Loucy (cell line): ENCODE measurements at regions not wholly inside any gene's neighbourhood (a gene's known extent, or its start where the extent isn't known, plus 50 kb on each side); places are given as distances from the start of the nearest gene placed in this dataset.

Experiments
- H2AFZ ChIP-seq: fragments of 200-600 bp; sonication (generic); 2 replicates; pipeline ENCODE4 v1.6.0; 2016; ENCODE audit warnings: antibody characterized with exemption, mild to moderate bottlenecking, low read length, moderate library complexity
- H3F3A ChIP-seq: fragments of 200-600 bp; 2 replicates; pipeline ENCODE4 v1.6.0; 2016; ENCODE audit warnings: antibody characterized with exemption, low read depth, mild to moderate bottlenecking
- H3K27me3 ChIP-seq: fragments of 200-600 bp; sonication (generic); 2 replicates; pipeline ENCODE4 v1.6.1; 2014; ENCODE audit warnings: low read length, mild to moderate bottlenecking; ENCODE audit not compliant: insufficient read depth, poor library complexity, severe bottlenecking
- H3K36me3 ChIP-seq: fragments of 200-600 bp; sonication (generic); 2 replicates; pipeline ENCODE4 v1.6.1; 2016; ENCODE audit warnings: low read length; ENCODE audit not compliant: insufficient read depth
- H3K4me1 ChIP-seq: fragments of 200-600 bp; sonication (generic); 2 replicates; pipeline ENCODE4 v1.5.1; 2014; ENCODE audit warnings: low read length, mild to moderate bottlenecking; ENCODE audit not compliant: insufficient read depth, poor library complexity, severe bottlenecking
- H3K4me2 ChIP-seq: fragments of 200-600 bp; sonication (generic); 2 replicates; pipeline ENCODE4 v1.6.0; 2014; ENCODE audit warnings: antibody characterized with exemption, low read length, low read depth, mild to moderate bottlenecking; ENCODE audit not compliant: poor library complexity, severe bottlenecking
- H3K4me3 ChIP-seq: fragments of 200-600 bp; sonication (generic); 2 replicates; pipeline ENCODE4 v1.5.1; 2014; ENCODE audit warnings: low read length, mild to moderate bottlenecking, mixed read lengths; ENCODE audit not compliant: poor library complexity, severe bottlenecking
- H3K79me2 ChIP-seq: fragments of 200-600 bp; sonication (generic); 2 replicates; pipeline ENCODE4 v1.6.1; 2014; ENCODE audit warnings: low read length; ENCODE audit not compliant: insufficient read depth
- H3K9ac ChIP-seq: fragments of 200-600 bp; sonication (generic); 2 replicates; pipeline ENCODE4 v1.6.0; 2014; ENCODE audit warnings: mild to moderate bottlenecking, low read depth, low read length, moderate library complexity; ENCODE audit not compliant: poor library complexity, severe bottlenecking
- H3K9me2 ChIP-seq: fragments of 200-600 bp; sonication (generic); replicated peaks from 2 replicates; pipeline ENCODE4 v1.6.1; 2016; ENCODE audit warnings: low read depth, low read length, mixed read lengths
- H3K9me3 ChIP-seq: fragments of 200-600 bp; sonication (generic); 2 replicates; pipeline ENCODE4 v1.6.1; 2014; ENCODE audit warnings: mild to moderate bottlenecking, antibody characterized with exemption, low read length, low read depth; ENCODE audit not compliant: insufficient read depth
- H4K20me1 ChIP-seq: fragments of 200-600 bp; sonication (generic); 2 replicates; pipeline ENCODE4 v1.6.0; 2014; ENCODE audit warnings: antibody characterized with exemption, low read length, mild to moderate bottlenecking; ENCODE audit not compliant: insufficient read depth, poor library complexity, severe bottlenecking
- EZH2phosphoT487 ChIP-seq: fragments of 200-600 bp; IDR thresholded peaks from 2 replicates; pipeline ENCODE4 v1.6.1; 2018; ENCODE audit warnings: antibody characterized with exemption, mild to moderate bottlenecking, moderate library complexity, borderline replicate concordance
- TF ChIP-seq, protein P1 (sequence below): fragments of 200-600 bp; sonication (generic); conservative IDR thresholded peaks from 2 replicates; pipeline ENCODE4 v1.5.1; 2014; ENCODE audit warnings: mild to moderate bottlenecking, antibody characterized with exemption, low read length

- H3K4me1 ChIP-seq, result no peaks in the 10 kb centered on the region
- H3K9ac ChIP-seq, result no peak overlapping the region
Observed at GRCh38 chr5:89034588-89034987, 151.6 kb upstream of the MEF2C start.

DNA sequence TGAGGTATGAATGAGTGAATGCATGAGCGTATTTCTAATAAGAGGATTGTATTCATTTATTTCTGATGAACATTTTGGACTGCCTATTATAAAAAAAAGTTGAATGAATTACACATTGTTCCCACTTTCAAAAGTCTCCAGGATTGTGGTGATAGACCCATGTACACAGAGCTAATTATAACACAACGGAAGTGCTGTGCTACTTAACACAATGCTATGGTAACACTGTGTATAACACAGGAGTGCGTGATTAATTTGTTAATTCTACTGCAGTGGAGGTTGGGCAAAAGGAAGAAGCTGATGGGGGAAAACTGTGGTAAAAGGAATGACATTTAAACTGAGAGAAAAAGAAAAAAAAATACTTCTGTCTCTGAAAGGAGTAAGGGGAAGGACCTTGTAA lies 147.8 kb upstream of the MEF2C start:
- Histone ChIP-seq H3K79me2 (no peaks in the 10 kb centered on the region), H3K4me3 (no peak overlapping the region), H3K4me1 (no peaks in the 10 kb centered on the region), H2AFZ (no peak overlapping the region), H4K20me1 (no peaks in the 10 kb centered on the region), H3K9ac (no peak overlapping the region), H3K36me3 (no peaks in the 10 kb centered on the region), H3K27me3 (no peaks in the 10 kb centered on the region), H3F3A (no peaks in the 10 kb centered on the region), H3K4me2 (no peak overlapping the region), H3K9me3 (no peaks in the 10 kb centered on the region), H3K9me2 (no peaks in the 10 kb centered on the region)
- TF ChIP-seq, protein P1, sequence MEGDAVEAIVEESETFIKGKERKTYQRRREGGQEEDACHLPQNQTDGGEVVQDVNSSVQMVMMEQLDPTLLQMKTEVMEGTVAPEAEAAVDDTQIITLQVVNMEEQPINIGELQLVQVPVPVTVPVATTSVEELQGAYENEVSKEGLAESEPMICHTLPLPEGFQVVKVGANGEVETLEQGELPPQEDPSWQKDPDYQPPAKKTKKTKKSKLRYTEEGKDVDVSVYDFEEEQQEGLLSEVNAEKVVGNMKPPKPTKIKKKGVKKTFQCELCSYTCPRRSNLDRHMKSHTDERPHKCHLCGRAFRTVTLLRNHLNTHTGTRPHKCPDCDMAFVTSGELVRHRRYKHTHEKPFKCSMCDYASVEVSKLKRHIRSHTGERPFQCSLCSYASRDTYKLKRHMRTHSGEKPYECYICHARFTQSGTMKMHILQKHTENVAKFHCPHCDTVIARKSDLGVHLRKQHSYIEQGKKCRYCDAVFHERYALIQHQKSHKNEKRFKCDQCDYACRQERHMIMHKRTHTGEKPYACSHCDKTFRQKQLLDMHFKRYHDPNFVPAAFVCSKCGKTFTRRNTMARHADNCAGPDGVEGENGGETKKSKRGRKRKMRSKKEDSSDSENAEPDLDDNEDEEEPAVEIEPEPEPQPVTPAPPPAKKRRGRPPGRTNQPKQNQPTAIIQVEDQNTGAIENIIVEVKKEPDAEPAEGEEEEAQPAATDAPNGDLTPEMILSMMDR, result no peak
- TF ChIP-seq EZH2phosphoT487, result no peak

More at GRCh38 chr5:89034588-89034987, 151.6 kb upstream of the MEF2C start:
- Histone ChIP-seq H3K79me2 (no peaks in the 10 kb centered on the region), H3K4me2 (no peak overlapping the region), H2AFZ (no peak overlapping the region), H4K20me1 (no peaks in the 10 kb centered on the region), H3K36me3 (no peaks in the 10 kb centered on the region), H3K27me3 (no peaks in the 10 kb centered on the region), H3K4me3 (no peak overlapping the region), H3K9me2 (no peaks in the 10 kb centered on the region), H3F3A (no peaks in the 10 kb centered on the region), H3K9me3 (no peaks in the 10 kb centered on the region)
- no peak for TF ChIP-seq EZH2phosphoT487
- TF ChIP-seq, protein P1, result no peak

- H3K4me1 ChIP-seq, result no peaks in the 10 kb centered on the region
- no peaks in the 10 kb centered on the region for H4K20me1 ChIP-seq
- H3K9ac ChIP-seq, result no peak overlapping the region
- no peak for TF ChIP-seq EZH2phosphoT487
- TF ChIP-seq, protein P1, result no peak
- H3K4me2 ChIP-seq, result no peak overlapping the region
- no peak overlapping the region for H2AFZ ChIP-seq
- H3K9me2 ChIP-seq, result no peaks in the 10 kb centered on the region
- H3K9me3 ChIP-seq, result no peaks in the 10 kb centered on the region
- H3K79me2 ChIP-seq, result no peaks in the 10 kb centered on the region
- no peaks in the 10 kb centered on the region for H3K36me3 ChIP-seq
- H3K27me3 ChIP-seq, result no peaks in the 10 kb centered on the region
- no peak overlapping the region for H3K4me3 ChIP-seq
- no peaks in the 10 kb centered on the region for H3F3A ChIP-seq
Observed at GRCh38 chr5:89028595-89029285, 145.8 kb upstream of the MEF2C start.
